ENCODE measurements at regions not wholly inside any gene's neighbourhood (a gene's known extent, or its start where the extent isn't known, plus 50 kb on each side); places are given as distances from the start of the nearest gene placed in this dataset.

- no peaks in the 10 kb centered on the region for H3K36me3 ChIP-seq (replicated peaks in 1 of 2; ENCODE audit: control insufficient read depth in 1 of 2, insufficient read depth in 2 of 2, low read length in 1 of 2)
- H3K27me3 ChIP-seq (ENCODE audit: insufficient read depth): no peaks in the 10 kb centered on the region
- no peaks in the 10 kb centered on the region for H3K9me2 ChIP-seq
- no peak overlapping the region for H2AFZ ChIP-seq (ENCODE audit: low read depth)
- no peaks in the 10 kb centered on the region for H3K79me2 ChIP-seq (ENCODE audit: insufficient read depth)
- ChIA-PET CTCF (no interaction called here), POLR2A (no interaction called here)
- H3K9ac ChIP-seq: no peak overlapping the region
- H3K4me2 ChIP-seq: no peak overlapping the region
- H3K27ac ChIP-seq (ENCODE audit: low read depth in 2 of 2, low read length in 1 of 2): no peak overlapping the region
- H4K20me1 ChIP-seq (ENCODE audit: insufficient read depth): no peaks in the 10 kb centered on the region
- no peak for DNase-seq
- 89% methylated on average over 17 of the region's 21 CpGs for WGBS (ENCODE audit: low lambda C conversion rate)
- TF ChIP-seq EP300 (IDR thresholded peaks at IDR 0.05; ENCODE audit: borderline replicate concordance in 1 of 2, low read depth in 1 of 2, low read length in 1 of 2) (no peak), GATA2 (CRISPR knock-in tag; IDR thresholded peaks at IDR 0.05) (no peak), NFIC (IDR thresholded peaks at IDR 0.05; ENCODE audit: borderline replicate concordance) (no peak), REST (IDR thresholded peaks at IDR 0.05; ENCODE audit: low read depth, low read length) (no peak), RCOR1 (IDR thresholded peaks at IDR 0.05; ENCODE audit: low read length) (no peak), YY1 (IDR thresholded peaks at IDR 0.05; ENCODE audit: low read depth) (no peak), USF1 (IDR thresholded peaks at IDR 0.05; ENCODE audit: borderline replicate concordance, low read depth) (no peak), FOSL2 (IDR thresholded peaks at IDR 0.05; ENCODE audit: borderline replicate concordance, low read depth) (no peak), NRF1 (IDR thresholded peaks at IDR 0.05; ENCODE audit: low read depth, low read length) (no peak), ELF1 (IDR thresholded peaks at IDR 0.05) (no peak), SIN3A (IDR thresholded peaks at IDR 0.05; ENCODE audit: borderline replicate concordance, low read depth, low read length) (no peak), MXI1 (IDR thresholded peaks at IDR 0.05; ENCODE audit: low read depth, low read length) (no peak), PBX3 (IDR thresholded peaks at IDR 0.05) (no peak), EZH2phosphoT487 (IDR thresholded peaks at IDR 0.05; ENCODE audit: borderline replicate concordance, low read depth) (no peak)
- peaks cover 0 to 18% of the 10 kb centered on the region in 2 experiments; a peak in 1 of 4 replicates for H3K4me1 ChIP-seq (ENCODE audit: control insufficient read depth in 1 of 2, insufficient read depth in 2 of 2, low read depth in 1 of 2, low read length in 1 of 2)
- no peaks in the 10 kb centered on the region for H3K9me3 ChIP-seq
- H3F3A ChIP-seq (replicated peaks; ENCODE audit: insufficient read depth): no peaks in the 10 kb centered on the region
- H3K4me3 ChIP-seq (ENCODE audit: low read depth in 2 of 2, low read length in 1 of 2): no peak overlapping the region
These were observed 67.9 kb upstream of the SLC7A14 start for GRCh38 chr3:170653801-170654200.

Data from SK-N-SH (cell line).